ENCODE measurements at regions not wholly inside any gene's neighbourhood (a gene's known extent, or its start where the extent isn't known, plus 50 kb on each side); places are given as distances from the start of the nearest gene placed in this dataset.

DNA sequence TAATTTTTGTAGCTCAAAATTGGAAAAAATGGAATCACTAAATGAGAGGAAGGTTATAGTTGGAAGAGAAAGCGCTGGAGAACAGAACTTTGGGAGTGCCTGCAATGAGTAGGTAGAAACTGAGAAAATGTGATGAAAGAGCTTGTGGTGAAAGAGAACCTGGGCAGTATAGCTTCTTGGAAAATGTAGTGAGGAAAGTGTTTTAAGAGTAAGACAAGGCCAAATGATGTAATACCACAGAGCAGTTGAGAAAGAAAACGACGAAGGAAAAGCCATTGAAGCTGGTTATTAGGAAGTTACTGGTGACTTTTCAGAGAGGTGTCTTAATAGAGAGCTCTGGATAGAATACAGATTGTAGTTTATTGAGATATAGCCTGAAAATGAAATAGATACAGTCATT, 255.3 kb downstream of the AEBP2 start:
- DNase-seq, result no peak
- Histone ChIP-seq H3K4me1 (peaks cover 0 to 7% (median 0%) of the 10 kb centered on the region in 9 donors), H3K27ac (no peak overlapping the region), H3K27me3 (no peaks in the 10 kb centered on the region), H3K9me3 (peaks cover 0 to 2% (median 0%) of the 10 kb centered on the region in 11 donors), H3K4me3 (no peak overlapping the region), H3K36me3 (no peaks in the 10 kb centered on the region)
- WGBS, 2 donors, result 60 to 76% methylated on average over 3 of the region's 3 CpGs
- TF ChIP-seq, protein P1, sequence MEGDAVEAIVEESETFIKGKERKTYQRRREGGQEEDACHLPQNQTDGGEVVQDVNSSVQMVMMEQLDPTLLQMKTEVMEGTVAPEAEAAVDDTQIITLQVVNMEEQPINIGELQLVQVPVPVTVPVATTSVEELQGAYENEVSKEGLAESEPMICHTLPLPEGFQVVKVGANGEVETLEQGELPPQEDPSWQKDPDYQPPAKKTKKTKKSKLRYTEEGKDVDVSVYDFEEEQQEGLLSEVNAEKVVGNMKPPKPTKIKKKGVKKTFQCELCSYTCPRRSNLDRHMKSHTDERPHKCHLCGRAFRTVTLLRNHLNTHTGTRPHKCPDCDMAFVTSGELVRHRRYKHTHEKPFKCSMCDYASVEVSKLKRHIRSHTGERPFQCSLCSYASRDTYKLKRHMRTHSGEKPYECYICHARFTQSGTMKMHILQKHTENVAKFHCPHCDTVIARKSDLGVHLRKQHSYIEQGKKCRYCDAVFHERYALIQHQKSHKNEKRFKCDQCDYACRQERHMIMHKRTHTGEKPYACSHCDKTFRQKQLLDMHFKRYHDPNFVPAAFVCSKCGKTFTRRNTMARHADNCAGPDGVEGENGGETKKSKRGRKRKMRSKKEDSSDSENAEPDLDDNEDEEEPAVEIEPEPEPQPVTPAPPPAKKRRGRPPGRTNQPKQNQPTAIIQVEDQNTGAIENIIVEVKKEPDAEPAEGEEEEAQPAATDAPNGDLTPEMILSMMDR (IDR thresholded peaks at IDR 0.05), result no peak
- intact Hi-C loops (cut with DNase I), result no loop called here
- ATAC-seq, result no peak

DNA sequence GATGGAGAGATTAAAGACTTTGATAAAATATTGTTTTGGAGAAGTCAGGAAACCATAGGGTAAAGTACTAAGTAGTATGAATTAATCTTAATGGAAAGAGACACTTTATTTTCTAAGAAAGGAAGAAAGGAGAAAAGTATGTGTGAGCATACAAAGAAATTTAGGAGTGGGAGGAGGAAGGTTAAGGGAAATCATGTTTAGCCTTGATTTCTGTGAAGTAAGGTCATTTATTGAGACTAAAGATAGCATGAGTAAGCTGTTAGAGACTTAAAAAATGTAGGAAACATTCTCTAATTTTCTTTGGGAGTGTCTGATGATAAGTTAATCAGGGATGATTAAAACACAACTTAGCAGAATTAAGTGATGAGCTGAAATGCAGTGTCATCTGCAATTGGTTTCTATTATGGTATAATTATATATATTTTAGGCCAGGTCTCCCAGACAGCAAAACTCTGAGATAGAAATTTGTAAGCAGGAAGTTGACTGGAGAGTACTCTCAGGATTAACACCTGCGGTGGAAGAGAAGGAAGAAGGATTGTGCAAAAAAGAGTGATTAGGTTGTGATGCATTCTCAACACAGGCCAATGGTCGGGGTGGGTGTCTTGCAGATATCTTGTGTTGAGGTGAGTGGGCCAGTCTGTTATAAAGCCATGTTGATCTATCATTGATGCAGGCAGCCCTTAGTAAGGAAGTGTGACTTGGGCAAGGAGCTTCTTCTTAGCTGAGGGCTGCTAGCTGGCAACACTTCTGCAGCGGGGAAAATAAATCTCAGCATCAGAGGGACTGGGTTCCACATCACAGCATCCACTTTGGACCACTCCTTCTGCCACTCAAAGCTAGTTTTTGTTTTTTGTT, 256.2 kb downstream of the AEBP2 start:
- DNase-seq (no peak), ATAC-seq (no peak)
- intact Hi-C loops (cut with DNase I), result no loop called here
- Histone ChIP-seq H3K36me3 (no peaks in the 10 kb centered on the region), H3K27ac (no peak overlapping the region), H3K27me3 (no peaks in the 10 kb centered on the region), H3K9me3 (no peaks in the 10 kb centered on the region), H3K4me1 (peaks cover 0 to 7% (median 0%) of the 10 kb centered on the region in 9 donors), H3K4me3 (no peak overlapping the region)
- 76 to 86% methylated on average over 3 of the region's 3 CpGs for WGBS, 2 donors
- TF ChIP-seq, protein P1 (IDR thresholded peaks at IDR 0.05), result no peak

DNA sequence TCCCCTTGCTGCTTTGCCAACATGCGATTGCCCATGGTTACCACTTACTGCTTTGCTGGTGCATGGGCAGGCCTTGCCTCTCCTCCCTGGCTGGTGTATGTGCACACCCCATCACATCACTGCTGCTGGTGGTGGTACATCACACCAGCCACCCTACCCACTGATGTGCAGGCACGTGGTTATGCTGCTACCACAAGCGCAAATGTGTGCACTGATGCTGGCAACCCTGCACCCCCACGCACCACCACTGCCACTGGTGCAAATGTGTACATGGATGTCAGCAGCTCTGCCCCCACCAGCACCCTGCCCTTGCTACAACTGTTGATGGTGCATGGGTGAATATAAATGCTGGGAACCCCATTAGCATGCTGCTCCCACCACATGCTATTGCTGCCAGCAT, 261.7 kb downstream of the AEBP2 start:
- H3K9me3 ChIP-seq, result peaks cover 0 to 35% (median 0%) of the 10 kb centered on the region in 11 donors
- no peaks in the 10 kb centered on the region for H3K27me3 ChIP-seq
- TF ChIP-seq, protein P1 (IDR thresholded peaks at IDR 0.05), result no peak
- no peak for DNase-seq
- no peak overlapping the region for H3K4me3 ChIP-seq
- ATAC-seq, result peak in 1 of 8 donors; percentile 34
- WGBS, 2 donors, result 91 to 92% methylated on average over 4 of the region's 4 CpGs
- H3K4me1 ChIP-seq, result no peaks in the 10 kb centered on the region
- H3K36me3 ChIP-seq, result no peaks in the 10 kb centered on the region
- intact Hi-C loops (cut with DNase I), result no loop called here
- no peak overlapping the region for H3K27ac ChIP-seq

DNA sequence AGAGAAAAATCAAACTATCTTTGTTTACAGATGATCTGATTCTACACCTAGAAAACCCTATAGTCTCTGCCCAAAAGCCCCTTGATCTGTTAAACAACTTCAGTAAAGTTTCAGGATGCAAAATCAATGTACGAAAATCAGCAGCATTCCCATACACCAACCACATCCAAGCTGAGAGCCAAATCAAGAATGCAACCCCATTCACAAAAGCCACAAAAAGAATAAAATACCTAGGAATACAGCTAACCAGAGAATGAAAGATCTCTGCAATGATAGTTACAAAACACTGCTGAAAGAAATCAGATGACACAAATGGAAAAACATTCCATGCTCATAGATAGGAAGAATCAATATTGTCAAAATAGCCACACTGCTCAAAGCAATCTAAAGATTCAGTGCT, 265.7 kb downstream of the AEBP2 start:
- Histone ChIP-seq H3K27me3 (no peaks in the 10 kb centered on the region), H3K9me3 (peaks cover 0 to 60% (median 7%) of the 10 kb centered on the region in 11 donors), H3K27ac (no peak overlapping the region), H3K36me3 (no peaks in the 10 kb centered on the region), H3K4me3 (no peak overlapping the region), H3K4me1 (no peaks in the 10 kb centered on the region)
- TF ChIP-seq, protein P1 (IDR thresholded peaks at IDR 0.05), result no peak
- intact Hi-C loops (cut with DNase I), result no loop called here
- ATAC-seq (no peak), DNase-seq (no peak)
- 93 to 96% methylated on average over 1 of the region's 1 CpG for WGBS, 2 donors

Measured in heart right ventricle (tissue), 16 donors.